Neural cell (in vitro differentiated cells): ENCODE measurements at regions not wholly inside any gene's neighbourhood (a gene's known extent, or its start where the extent isn't known, plus 50 kb on each side); places are given as distances from the start of the nearest gene placed in this dataset.

Source experiments
- H2AFZ ChIP-seq: fragments of 200-600, 300-800 bp; sonication (generic), shearing (Covaris generic); 2 replicates; pipeline ENCODE4 v1.6.0; 2014; ENCODE audit warnings: low read depth, mild to moderate bottlenecking, antibody characterized with exemption, low read length, moderate library complexity
- H3F3A ChIP-seq: fragments of 200-600 bp; shearing (Covaris generic); 2 replicates; pipeline ENCODE4 v1.6.1; 2016; ENCODE audit warnings: mild to moderate bottlenecking, moderate library complexity, mixed read lengths, antibody characterized with exemption, low read length; ENCODE audit not compliant: insufficient read depth, poor library complexity, severe bottlenecking
- H3K27ac ChIP-seq: fragments of 200-600, 300-800 bp; sonication (generic), shearing (Covaris generic); 2 replicates; pipeline ENCODE4 v1.5.1; 2014; ENCODE audit warnings: mild to moderate bottlenecking, low read length, moderate library complexity
- H3K27me3 ChIP-seq: fragments of 300-800, 200-600 bp; sonication (generic), shearing (Covaris generic); 2 replicates; pipeline ENCODE4 v1.6.0; 2014; ENCODE audit warnings: mild to moderate bottlenecking, low read depth, low read length, moderate library complexity; ENCODE audit not compliant: insufficient read depth
- H3K36me3 ChIP-seq: fragments of 300-800, 200-600 bp; sonication (generic), shearing (Covaris generic); 2 replicates; pipeline ENCODE4 v1.5.1; 2014; ENCODE audit warnings: mild to moderate bottlenecking, antibody characterized with exemption, low read length, moderate library complexity; ENCODE audit not compliant: insufficient read depth
- H3K4me2 ChIP-seq: fragments of 300-800, 200-600 bp; sonication (generic), shearing (Covaris generic); 2 replicates; pipeline ENCODE4 v1.6.0; 2014; ENCODE audit warnings: mild to moderate bottlenecking, low read length
- H3K4me3 ChIP-seq: fragments of 300-800, 200-600 bp; sonication (generic), shearing (Covaris generic); 2 replicates; pipeline ENCODE4 v1.5.1; 2014; ENCODE audit warnings: mild to moderate bottlenecking, low read length, moderate library complexity
- H3K79me2 ChIP-seq: fragments of 200-600 bp; shearing (Covaris generic); replicated peaks from 2 replicates; pipeline ENCODE4 v1.6.0; 2014; ENCODE audit warnings: mild to moderate bottlenecking, low read length, moderate library complexity; ENCODE audit not compliant: insufficient read depth
- H3K9ac ChIP-seq: fragments of 300-800, 200-600 bp; sonication (generic), shearing (Covaris generic); 2 replicates; pipeline ENCODE4 v1.6.1; 2016; ENCODE audit warnings: mild to moderate bottlenecking, low read length, mixed read lengths
- H3K9me2 ChIP-seq: fragments of 200-600 bp; shearing (Covaris generic); 2 replicates; pipeline ENCODE4 v1.6.1; 2016; ENCODE audit warnings: mild to moderate bottlenecking, low read length, mixed read lengths; ENCODE audit not compliant: insufficient read depth
- H3K9me3 ChIP-seq: fragments of 200-600, 300-800 bp; sonication (generic), shearing (Covaris generic); 2 replicates; pipeline ENCODE4 v1.6.1; 2016; ENCODE audit warnings: mild to moderate bottlenecking, mixed run types, low read length, moderate library complexity, mixed read lengths
- H4K20me1 ChIP-seq: fragments of 200-600 bp; shearing (Covaris generic); 2 replicates; pipeline ENCODE4 v1.6.1; 2016; ENCODE audit warnings: mild to moderate bottlenecking, mixed run types; ENCODE audit not compliant: insufficient read depth
- EP300 ChIP-seq: fragments of 450-650 bp; conservative IDR thresholded peaks from 2 replicates; pipeline ENCODE4 v1.6.1; 2014; ENCODE audit warnings: antibody characterized with exemption, mild to moderate bottlenecking, moderate library complexity; ENCODE audit not compliant: poor library complexity, severe bottlenecking
- EZH2 ChIP-seq: fragments of 200-600, 300-800 bp; shearing (Covaris generic), sonication (generic); IDR thresholded peaks from 2 replicates; pipeline ENCODE4 v1.6.1; 2014; ENCODE audit warnings: antibody characterized with exemption, low read length, borderline replicate concordance, mild to moderate bottlenecking; ENCODE audit not compliant: insufficient read depth, poor library complexity, severe bottlenecking
- MXI1 ChIP-seq: fragments of 450-650 bp; conservative IDR thresholded peaks from 2 replicates; pipeline ENCODE4 v1.6.1; 2014; ENCODE audit warnings: antibody characterized with exemption, mild to moderate bottlenecking; ENCODE audit not compliant: poor library complexity, severe bottlenecking
- POLR2AphosphoS5 ChIP-seq: IDR thresholded peaks from 2 replicates; pipeline ENCODE4 v1.6.1; 2012
- RAD21 ChIP-seq: fragments of 450-650 bp; conservative IDR thresholded peaks from 2 replicates; pipeline ENCODE4 v1.6.1; 2014; ENCODE audit warnings: antibody characterized with exemption, mild to moderate bottlenecking, moderate library complexity
- SMC3 ChIP-seq: fragments of 450-650 bp; conservative IDR thresholded peaks from 2 replicates; pipeline ENCODE4 v1.6.1; 2014; ENCODE audit warnings: antibody characterized with exemption, mild to moderate bottlenecking, moderate library complexity; ENCODE audit not compliant: poor library complexity
- TAF1 ChIP-seq: IDR thresholded peaks from 2 replicates; pipeline ENCODE4 v1.6.1; 2012; ENCODE audit warnings: low read depth
- TF ChIP-seq, protein P1 (sequence below): fragments of 450-650 bp; IDR thresholded peaks from 2 replicates; pipeline ENCODE4 v1.5.1; 2014; ENCODE audit warnings: antibody characterized with exemption, mild to moderate bottlenecking, moderate library complexity; ENCODE audit not compliant: poor library complexity, severe bottlenecking
- TF ChIP-seq, protein P2 (sequence below): IDR thresholded peaks from 2 replicates; pipeline ENCODE4 v1.6.1; 2012; ENCODE audit warnings: borderline replicate concordance

DNA sequence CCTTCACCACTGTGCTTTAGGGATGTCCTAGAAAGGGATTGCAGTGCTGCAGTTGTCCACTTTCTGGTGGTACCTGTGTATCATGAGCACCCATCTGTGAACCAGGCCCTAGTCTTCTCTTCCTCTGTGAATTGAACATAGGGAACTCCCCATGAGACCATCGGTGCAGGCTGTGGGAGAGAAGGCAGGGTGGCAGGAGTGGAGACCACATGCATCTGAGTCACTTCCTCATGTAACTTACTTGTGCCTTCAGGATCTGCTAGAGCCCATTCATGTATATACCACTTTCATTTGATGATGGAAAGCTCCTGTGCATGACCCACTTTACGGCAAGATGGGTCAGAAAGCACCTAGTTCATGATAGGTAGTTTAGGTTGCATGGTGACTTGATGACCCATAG lies 478.1 kb upstream of the CDH9 start:
- Histone ChIP-seq H3K27me3 (no peaks in the 10 kb centered on the region), H3K9me3 (no peaks in the 10 kb centered on the region), H3K4me3 (no peak overlapping the region), H3K4me2 (no peak overlapping the region), H3K9me2 (no peaks in the 10 kb centered on the region), H2AFZ (no peak overlapping the region), H3K79me2 (no peaks in the 10 kb centered on the region), H3K36me3 (no peaks in the 10 kb centered on the region), H3F3A (no peaks in the 10 kb centered on the region), H3K9ac (no peak overlapping the region), H4K20me1 (no peaks in the 10 kb centered on the region), H3K27ac (no peak overlapping the region)
- no peak for TF ChIP-seq TAF1
- no peak for TF ChIP-seq EZH2
- no peak for TF ChIP-seq RAD21
- TF ChIP-seq SMC3: no peak
- no peak for TF ChIP-seq MXI1
- TF ChIP-seq EP300: no peak
- TF ChIP-seq, protein P1, sequence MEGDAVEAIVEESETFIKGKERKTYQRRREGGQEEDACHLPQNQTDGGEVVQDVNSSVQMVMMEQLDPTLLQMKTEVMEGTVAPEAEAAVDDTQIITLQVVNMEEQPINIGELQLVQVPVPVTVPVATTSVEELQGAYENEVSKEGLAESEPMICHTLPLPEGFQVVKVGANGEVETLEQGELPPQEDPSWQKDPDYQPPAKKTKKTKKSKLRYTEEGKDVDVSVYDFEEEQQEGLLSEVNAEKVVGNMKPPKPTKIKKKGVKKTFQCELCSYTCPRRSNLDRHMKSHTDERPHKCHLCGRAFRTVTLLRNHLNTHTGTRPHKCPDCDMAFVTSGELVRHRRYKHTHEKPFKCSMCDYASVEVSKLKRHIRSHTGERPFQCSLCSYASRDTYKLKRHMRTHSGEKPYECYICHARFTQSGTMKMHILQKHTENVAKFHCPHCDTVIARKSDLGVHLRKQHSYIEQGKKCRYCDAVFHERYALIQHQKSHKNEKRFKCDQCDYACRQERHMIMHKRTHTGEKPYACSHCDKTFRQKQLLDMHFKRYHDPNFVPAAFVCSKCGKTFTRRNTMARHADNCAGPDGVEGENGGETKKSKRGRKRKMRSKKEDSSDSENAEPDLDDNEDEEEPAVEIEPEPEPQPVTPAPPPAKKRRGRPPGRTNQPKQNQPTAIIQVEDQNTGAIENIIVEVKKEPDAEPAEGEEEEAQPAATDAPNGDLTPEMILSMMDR: no peak
- TF ChIP-seq POLR2AphosphoS5: no peak
- TF ChIP-seq, protein P2, sequence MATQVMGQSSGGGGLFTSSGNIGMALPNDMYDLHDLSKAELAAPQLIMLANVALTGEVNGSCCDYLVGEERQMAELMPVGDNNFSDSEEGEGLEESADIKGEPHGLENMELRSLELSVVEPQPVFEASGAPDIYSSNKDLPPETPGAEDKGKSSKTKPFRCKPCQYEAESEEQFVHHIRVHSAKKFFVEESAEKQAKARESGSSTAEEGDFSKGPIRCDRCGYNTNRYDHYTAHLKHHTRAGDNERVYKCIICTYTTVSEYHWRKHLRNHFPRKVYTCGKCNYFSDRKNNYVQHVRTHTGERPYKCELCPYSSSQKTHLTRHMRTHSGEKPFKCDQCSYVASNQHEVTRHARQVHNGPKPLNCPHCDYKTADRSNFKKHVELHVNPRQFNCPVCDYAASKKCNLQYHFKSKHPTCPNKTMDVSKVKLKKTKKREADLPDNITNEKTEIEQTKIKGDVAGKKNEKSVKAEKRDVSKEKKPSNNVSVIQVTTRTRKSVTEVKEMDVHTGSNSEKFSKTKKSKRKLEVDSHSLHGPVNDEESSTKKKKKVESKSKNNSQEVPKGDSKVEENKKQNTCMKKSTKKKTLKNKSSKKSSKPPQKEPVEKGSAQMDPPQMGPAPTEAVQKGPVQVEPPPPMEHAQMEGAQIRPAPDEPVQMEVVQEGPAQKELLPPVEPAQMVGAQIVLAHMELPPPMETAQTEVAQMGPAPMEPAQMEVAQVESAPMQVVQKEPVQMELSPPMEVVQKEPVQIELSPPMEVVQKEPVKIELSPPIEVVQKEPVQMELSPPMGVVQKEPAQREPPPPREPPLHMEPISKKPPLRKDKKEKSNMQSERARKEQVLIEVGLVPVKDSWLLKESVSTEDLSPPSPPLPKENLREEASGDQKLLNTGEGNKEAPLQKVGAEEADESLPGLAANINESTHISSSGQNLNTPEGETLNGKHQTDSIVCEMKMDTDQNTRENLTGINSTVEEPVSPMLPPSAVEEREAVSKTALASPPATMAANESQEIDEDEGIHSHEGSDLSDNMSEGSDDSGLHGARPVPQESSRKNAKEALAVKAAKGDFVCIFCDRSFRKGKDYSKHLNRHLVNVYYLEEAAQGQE: no peak

DNA sequence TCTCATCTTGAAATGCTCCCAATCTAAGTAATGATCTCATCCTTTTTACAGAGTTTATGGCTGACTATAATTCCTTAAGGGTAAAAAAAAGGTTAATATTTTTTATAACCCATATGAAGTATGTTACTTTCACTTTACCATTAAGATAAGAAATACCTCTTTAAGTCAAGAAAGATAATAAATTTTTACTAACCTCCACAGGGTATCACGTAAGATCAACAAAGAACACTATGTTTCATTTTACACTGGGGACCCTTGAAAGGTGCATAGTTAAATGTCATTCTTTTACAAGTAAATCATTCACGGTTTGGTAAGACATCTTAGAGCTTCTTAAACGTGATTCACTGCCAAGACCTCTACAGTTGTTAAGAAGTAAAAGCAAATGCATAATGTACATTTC lies 472.7 kb upstream of the CDH9 start:
- no peak overlapping the region for H3K4me2 ChIP-seq
- H3K36me3 ChIP-seq: no peaks in the 10 kb centered on the region
- no peak overlapping the region for H2AFZ ChIP-seq
- H3K9ac ChIP-seq: no peak overlapping the region
- H3K27ac ChIP-seq: no peak overlapping the region
- TF ChIP-seq EZH2 (no peak), SMC3 (no peak)
- no peak overlapping the region for H3K4me3 ChIP-seq
- H3K27me3 ChIP-seq: no peaks in the 10 kb centered on the region
- no peaks in the 10 kb centered on the region for H3F3A ChIP-seq
- no peaks in the 10 kb centered on the region for H4K20me1 ChIP-seq
- no peaks in the 10 kb centered on the region for H3K79me2 ChIP-seq
- no peaks in the 10 kb centered on the region for H3K9me3 ChIP-seq
- H3K9me2 ChIP-seq: no peaks in the 10 kb centered on the region

DNA sequence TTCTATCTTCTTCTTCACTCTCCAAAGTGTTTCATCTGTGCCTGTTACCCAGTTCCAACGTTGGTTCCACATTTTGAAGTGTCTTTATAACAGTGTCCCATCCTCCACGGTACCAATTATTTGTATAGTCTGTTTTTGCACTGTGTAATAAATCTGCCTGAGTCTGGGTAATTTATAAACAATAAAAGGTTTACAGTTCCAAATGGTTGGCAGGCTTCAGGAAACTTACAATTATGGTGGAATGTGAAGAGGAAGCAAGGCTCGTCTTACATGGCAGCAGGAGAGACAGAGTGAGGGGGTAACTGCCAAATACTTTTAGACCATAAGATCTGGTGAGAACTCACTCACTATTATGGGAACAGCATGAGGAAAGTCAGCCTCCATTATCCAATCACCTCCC lies 465.4 kb upstream of the CDH9 start:
- H4K20me1 ChIP-seq: no peaks in the 10 kb centered on the region
- H3K36me3 ChIP-seq: no peaks in the 10 kb centered on the region
- no peaks in the 10 kb centered on the region for H3F3A ChIP-seq
- no peaks in the 10 kb centered on the region for H3K27me3 ChIP-seq
- no peaks in the 10 kb centered on the region for H3K9me2 ChIP-seq
- H3K4me2 ChIP-seq: no peak overlapping the region
- TF ChIP-seq, protein P2: no peak
- TF ChIP-seq, protein P1: no peak
- no peak for TF ChIP-seq POLR2AphosphoS5
- no peak for TF ChIP-seq TAF1
- no peak for TF ChIP-seq EP300
- H3K9me3 ChIP-seq: no peaks in the 10 kb centered on the region
- no peak overlapping the region for H3K27ac ChIP-seq
- no peak overlapping the region for H3K9ac ChIP-seq
- H2AFZ ChIP-seq: no peak overlapping the region
- no peaks in the 10 kb centered on the region for H3K79me2 ChIP-seq
- no peak overlapping the region for H3K4me3 ChIP-seq
